ENCODE measurements at regions not wholly inside any gene's neighbourhood (a gene's known extent, or its start where the extent isn't known, plus 50 kb on each side); places are given as distances from the start of the nearest gene placed in this dataset.

DNA sequence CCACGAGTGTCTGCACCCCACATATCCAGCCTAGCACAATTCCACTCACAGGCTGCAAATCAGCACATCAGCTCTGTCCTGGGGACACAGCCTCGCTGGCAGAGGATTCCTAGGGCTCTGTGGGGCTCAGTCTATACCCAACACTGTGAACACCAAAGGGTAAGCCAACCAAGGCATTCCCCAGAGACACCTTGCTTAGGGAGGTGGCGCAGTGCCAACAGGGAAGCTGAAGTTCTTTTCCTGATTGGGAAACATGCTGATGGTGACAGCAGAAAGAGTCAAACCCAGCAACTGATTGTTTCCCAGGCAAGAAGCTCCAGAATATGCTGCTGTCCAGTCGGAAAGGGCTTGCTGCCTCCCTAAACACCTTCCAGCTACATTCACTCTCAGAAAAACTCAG lies 55.8 kb downstream of the TTC32 start:
- TF ChIP-seq, protein P1, sequence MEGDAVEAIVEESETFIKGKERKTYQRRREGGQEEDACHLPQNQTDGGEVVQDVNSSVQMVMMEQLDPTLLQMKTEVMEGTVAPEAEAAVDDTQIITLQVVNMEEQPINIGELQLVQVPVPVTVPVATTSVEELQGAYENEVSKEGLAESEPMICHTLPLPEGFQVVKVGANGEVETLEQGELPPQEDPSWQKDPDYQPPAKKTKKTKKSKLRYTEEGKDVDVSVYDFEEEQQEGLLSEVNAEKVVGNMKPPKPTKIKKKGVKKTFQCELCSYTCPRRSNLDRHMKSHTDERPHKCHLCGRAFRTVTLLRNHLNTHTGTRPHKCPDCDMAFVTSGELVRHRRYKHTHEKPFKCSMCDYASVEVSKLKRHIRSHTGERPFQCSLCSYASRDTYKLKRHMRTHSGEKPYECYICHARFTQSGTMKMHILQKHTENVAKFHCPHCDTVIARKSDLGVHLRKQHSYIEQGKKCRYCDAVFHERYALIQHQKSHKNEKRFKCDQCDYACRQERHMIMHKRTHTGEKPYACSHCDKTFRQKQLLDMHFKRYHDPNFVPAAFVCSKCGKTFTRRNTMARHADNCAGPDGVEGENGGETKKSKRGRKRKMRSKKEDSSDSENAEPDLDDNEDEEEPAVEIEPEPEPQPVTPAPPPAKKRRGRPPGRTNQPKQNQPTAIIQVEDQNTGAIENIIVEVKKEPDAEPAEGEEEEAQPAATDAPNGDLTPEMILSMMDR (IDR thresholded peaks at IDR 0.05): no peak
- no peak for TF ChIP-seq POLR2A (IDR thresholded peaks at IDR 0.05)
